ENCODE measurements at regions not wholly inside any gene's neighbourhood (a gene's known extent, or its start where the extent isn't known, plus 50 kb on each side); places are given as distances from the start of the nearest gene placed in this dataset.

- ChIA-PET POLR2A (interaction anchor here (0.6 kb wide), 1 partner anchor 293 kb away, joined by 4 read pairs; no protein-coding TSS in a partner anchor), CTCF (ENCODE audit: unreplicated experiment) (interaction anchor here (1.1 kb wide), 1 partner anchor 102 kb away, joined by 3 read pairs; no protein-coding TSS in a partner anchor)
- TF ChIP-seq CTCF (conservative IDR thresholded peaks at IDR 0.05; ENCODE audit: low read length) (no peak), EZH2phosphoT487 (IDR thresholded peaks at IDR 0.05; ENCODE audit: borderline replicate concordance, low read depth, low read length) (no peak)
- no peak overlapping the region for H2AFZ ChIP-seq (ENCODE audit: low read length)
- no peaks in the 10 kb centered on the region for H3K79me2 ChIP-seq (ENCODE audit: insufficient read depth, low read depth, low read length)
- H3K4me3 ChIP-seq (ENCODE audit: low read depth, low read length, poor library complexity, severe bottlenecking), result no peak overlapping the region
- peaks cover 19% of the 10 kb centered on the region; the same call in 1 of the 2 replicates for H3K9me3 ChIP-seq (ENCODE audit: low read length)
- no peaks in the 10 kb centered on the region for H3K4me1 ChIP-seq (ENCODE audit: insufficient read depth, low read length, poor library complexity, severe bottlenecking)
- H3K36me3 ChIP-seq (ENCODE audit: insufficient read depth, low read length), result no peaks in the 10 kb centered on the region
- H4K20me1 ChIP-seq (ENCODE audit: insufficient read depth, low read length), result no peaks in the 10 kb centered on the region
- no TSS peak for BruUV-seq (replicated peaks)
- intact Hi-C loops (cut with micrococcal nuclease; ENCODE audit: unreplicated experiment), result no loop called here
- H3K9me2 ChIP-seq (ENCODE audit: insufficient read depth, low read length), result no peaks in the 10 kb centered on the region
- H3K4me2 ChIP-seq (ENCODE audit: low read length), result no peak overlapping the region
- no peak overlapping the region for H3K27ac ChIP-seq (ENCODE audit: low read depth, low read length, poor library complexity, severe bottlenecking)
- no peak for DNase-seq (ENCODE audit: low spot score)
Measured at GRCh38 chr21:32858628-32859027, 87.1 kb upstream of the PAXBP1 start.

DNA sequence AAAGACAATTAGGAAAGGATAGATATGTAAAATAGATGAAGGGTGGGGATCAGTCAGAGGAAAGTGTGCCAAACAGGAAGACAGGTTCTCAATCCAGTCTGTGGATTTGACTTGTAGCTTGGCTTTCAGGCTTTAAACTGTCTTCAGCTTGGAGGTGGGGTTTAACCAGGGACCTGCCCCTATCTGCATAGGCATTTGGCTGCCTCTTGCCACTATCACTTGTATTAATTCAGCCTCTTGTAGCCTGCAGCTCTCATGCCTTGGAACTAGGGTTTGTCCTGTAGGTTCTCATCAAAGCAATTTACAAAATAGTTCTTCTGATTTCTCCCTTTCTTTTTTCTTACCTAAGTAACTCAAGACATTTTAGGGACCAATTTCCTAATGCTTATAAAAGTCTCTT, 88.8 kb upstream of the PAXBP1 start:
- Histone ChIP-seq H3K79me2 (ENCODE audit: insufficient read depth, low read depth, low read length) (no peaks in the 10 kb centered on the region), H2AFZ (ENCODE audit: low read length) (no peak overlapping the region), H3K4me3 (ENCODE audit: low read depth, low read length, poor library complexity, severe bottlenecking) (no peak overlapping the region), H3K9me2 (ENCODE audit: insufficient read depth, low read length) (no peaks in the 10 kb centered on the region), H3K36me3 (ENCODE audit: insufficient read depth, low read length) (no peaks in the 10 kb centered on the region), H3K27ac (ENCODE audit: low read depth, low read length, poor library complexity, severe bottlenecking) (no peak overlapping the region), H3K4me1 (ENCODE audit: insufficient read depth, low read length, poor library complexity, severe bottlenecking) (no peaks in the 10 kb centered on the region), H4K20me1 (ENCODE audit: insufficient read depth, low read length) (no peaks in the 10 kb centered on the region), H3K4me2 (ENCODE audit: low read length) (no peak overlapping the region), H3K9me3 (ENCODE audit: low read length) (peaks cover 13% of the 10 kb centered on the region; the same call in 1 of the 2 replicates)
- ChIA-PET CTCF (ENCODE audit: unreplicated experiment) (no interaction called here), POLR2A (no interaction called here)
- TF ChIP-seq CTCF (conservative IDR thresholded peaks at IDR 0.05; ENCODE audit: low read length), result no peak
- no peak for DNase-seq (ENCODE audit: low spot score)
- BruUV-seq (replicated peaks), result no TSS peak
- intact Hi-C loops (cut with micrococcal nuclease; ENCODE audit: unreplicated experiment), result no loop called here

DNA sequence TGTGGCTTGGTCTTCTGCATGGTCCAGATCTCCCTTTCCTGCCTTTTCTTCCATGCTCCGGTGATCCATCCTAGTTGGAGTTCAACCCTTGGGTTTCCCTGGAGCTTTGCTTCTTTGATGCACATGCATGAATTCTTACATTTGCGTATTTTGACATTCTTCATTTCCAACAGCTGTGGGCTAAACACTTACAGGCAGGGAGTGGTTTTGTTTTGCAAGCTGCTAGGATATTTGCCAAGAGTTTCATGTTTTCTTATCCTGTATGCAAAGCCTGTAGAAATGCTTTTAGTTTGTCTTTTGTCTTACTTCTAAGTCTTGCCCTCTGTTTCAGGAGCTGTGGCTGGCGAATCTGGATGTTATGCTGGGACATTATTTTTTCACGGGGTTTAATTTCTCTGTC, 90.3 kb upstream of the PAXBP1 start:
- no peaks in the 10 kb centered on the region for H3K36me3 ChIP-seq (ENCODE audit: insufficient read depth, low read length)
- H4K20me1 ChIP-seq (ENCODE audit: insufficient read depth, low read length), result no peaks in the 10 kb centered on the region
- intact Hi-C loops (cut with micrococcal nuclease; ENCODE audit: unreplicated experiment), result no loop called here
- no peaks in the 10 kb centered on the region for H3K4me1 ChIP-seq (ENCODE audit: insufficient read depth, low read length, poor library complexity, severe bottlenecking)
- POLR2A ChIA-PET, result interaction anchor here (0.6 kb wide), 1 partner anchor 295 kb away, joined by 4 read pairs; no protein-coding TSS in a partner anchor
- no peaks in the 10 kb centered on the region for H3K79me2 ChIP-seq (ENCODE audit: insufficient read depth, low read depth, low read length)
- CTCF ChIA-PET (ENCODE audit: unreplicated experiment), result no interaction called here
- no peak for DNase-seq (ENCODE audit: low spot score)
- H3K9me2 ChIP-seq (ENCODE audit: insufficient read depth, low read length), result no peaks in the 10 kb centered on the region
- H3K4me3 ChIP-seq (ENCODE audit: low read depth, low read length, poor library complexity, severe bottlenecking), result no peak overlapping the region
- no peak overlapping the region for H2AFZ ChIP-seq (ENCODE audit: low read length)
- 0 out of 2 replicates have a peak, but pooled peaks cover 5% of the 10 kb centered on the region for H3K9me3 ChIP-seq (ENCODE audit: low read length)
- BruUV-seq (replicated peaks), result no TSS peak
- no peak overlapping the region for H3K4me2 ChIP-seq (ENCODE audit: low read length)
- no peak overlapping the region for H3K27ac ChIP-seq (ENCODE audit: low read depth, low read length, poor library complexity, severe bottlenecking)
- TF ChIP-seq EZH2phosphoT487 (IDR thresholded peaks at IDR 0.05; ENCODE audit: borderline replicate concordance, low read depth, low read length) (no peak), CTCF (conservative IDR thresholded peaks at IDR 0.05; ENCODE audit: low read length) (no peak)
